HUES6 (cell line): ENCODE measurements at regions not wholly inside any gene's neighbourhood (a gene's known extent, or its start where the extent isn't known, plus 50 kb on each side); places are given as distances from the start of the nearest gene placed in this dataset.

Experiments used
- H3K27ac ChIP-seq: 2 replicates; pipeline ENCODE4 v1.7.0; 2013; ENCODE audit warnings: low read depth, mild to moderate bottlenecking, low read length, inconsistent platforms
- H3K27me3 ChIP-seq: 2 replicates; pipeline ENCODE4 v1.6.1; 2013; ENCODE audit warnings: low read length; ENCODE audit not compliant: control insufficient read depth, insufficient read depth
- H3K36me3 ChIP-seq: 2 replicates; pipeline ENCODE4 v1.6.1; 2013; ENCODE audit warnings: low read length; ENCODE audit not compliant: control insufficient read depth, insufficient read depth
- H3K4me1 ChIP-seq: 2 replicates; pipeline ENCODE4 v1.6.1; 2013; ENCODE audit warnings: low read length; ENCODE audit not compliant: control insufficient read depth, insufficient read depth
- H3K4me3 ChIP-seq: 2 replicates; pipeline ENCODE4 v1.5.1; 2013; ENCODE audit warnings: low read depth, low read length
- H3K9ac ChIP-seq: one replicate; pipeline ENCODE4 v1.6.1; 2013; ENCODE audit warnings: mild to moderate bottlenecking, low read length
- H3K9me3 ChIP-seq: 2 replicates; pipeline ENCODE4 v1.6.1; 2013; ENCODE audit warnings: low read depth, low read length; ENCODE audit not compliant: control insufficient read depth, insufficient read depth

DNA sequence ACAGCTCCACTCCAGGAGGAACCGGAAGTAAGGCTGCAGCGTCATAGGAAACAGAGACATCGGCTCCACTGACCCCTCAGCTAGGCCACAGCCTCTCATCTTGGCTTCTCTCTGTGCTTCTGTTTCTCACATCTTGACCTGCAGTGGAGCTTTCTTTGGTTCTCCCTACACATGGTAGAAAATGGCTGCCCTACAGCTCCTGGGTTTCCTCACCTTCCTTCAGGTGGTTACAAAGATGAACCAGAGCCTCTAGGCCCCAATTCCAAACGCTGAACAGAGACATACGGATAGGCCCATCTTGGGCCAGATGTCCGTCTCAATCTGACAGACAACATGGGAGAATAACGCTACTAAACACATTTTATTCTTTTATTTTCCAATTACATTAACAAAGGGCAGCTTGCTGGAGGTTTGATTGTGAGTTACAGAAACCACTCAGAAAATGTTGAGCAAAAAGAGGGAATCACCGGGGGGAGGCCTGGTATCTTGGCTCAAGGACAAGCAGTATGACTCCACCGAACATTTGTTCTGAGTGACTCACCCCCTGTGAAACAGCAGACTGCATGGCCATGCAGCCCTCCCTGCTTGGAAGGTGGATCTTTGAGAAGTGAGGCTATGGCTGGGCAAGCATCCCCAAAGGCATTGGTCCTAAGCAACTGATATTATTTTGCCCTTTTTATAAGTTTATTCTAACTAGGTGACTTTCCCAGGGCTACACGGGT is 303.5 kb downstream of the CDCA7 start:
- Histone ChIP-seq H3K36me3 (no peaks in the 10 kb centered on the region), H3K9me3 (no peaks in the 10 kb centered on the region), H3K4me1 (peaks cover 9% of the 10 kb centered on the region), H3K4me3 (no peak overlapping the region), H3K9ac (no peak overlapping the region), H3K27ac (no peak overlapping the region), H3K27me3 (no peaks in the 10 kb centered on the region)

DNA sequence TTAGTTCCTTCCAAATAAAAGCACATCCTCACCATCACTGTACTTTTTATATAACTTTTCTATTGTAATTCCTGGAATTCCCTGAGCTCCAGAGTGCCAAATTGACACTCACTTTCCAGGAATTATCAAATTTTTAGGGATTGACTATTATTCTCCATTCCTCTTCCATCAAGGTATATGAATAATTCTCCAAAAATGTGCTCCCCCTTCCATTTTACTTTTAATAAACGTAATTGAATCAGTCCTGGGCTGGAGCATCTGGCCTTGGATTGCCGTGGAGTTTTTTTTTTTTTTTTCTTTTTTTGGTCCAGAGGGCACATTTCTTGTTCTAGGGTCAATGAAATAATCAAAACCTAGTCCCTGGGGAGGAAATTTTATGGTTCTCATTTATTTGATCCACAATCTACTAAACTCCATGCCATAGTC is 304.3 kb downstream of the CDCA7 start:
- Histone ChIP-seq H3K27ac (no peak overlapping the region), H3K27me3 (no peaks in the 10 kb centered on the region), H3K36me3 (no peaks in the 10 kb centered on the region), H3K4me1 (peaks cover 6% of the 10 kb centered on the region), H3K4me3 (no peak overlapping the region), H3K9ac (no peak overlapping the region), H3K9me3 (no peaks in the 10 kb centered on the region)

DNA sequence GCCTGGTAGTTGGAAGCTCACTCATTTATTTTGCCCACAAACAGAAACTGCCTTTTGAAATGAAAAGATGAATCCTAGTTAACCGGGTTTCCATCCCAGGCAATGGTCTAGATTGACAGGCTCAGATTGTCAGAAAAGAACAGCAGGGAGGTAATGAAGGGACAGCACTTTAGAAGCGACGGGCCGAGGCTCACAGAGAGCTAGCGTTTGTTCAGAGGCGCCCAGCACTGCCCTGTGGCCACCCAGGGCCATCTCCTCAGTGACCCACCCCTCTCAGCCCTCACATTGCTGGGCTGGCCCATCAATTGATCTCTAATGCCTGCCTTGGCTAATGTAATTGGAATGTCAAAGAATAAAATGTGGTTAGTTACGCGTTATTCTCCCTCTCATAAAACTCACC is 304.8 kb downstream of the CDCA7 start:
- peaks cover under 1% of the 10 kb centered on the region; the same call in 1 of the 2 replicates for H3K4me1 ChIP-seq
- no peaks in the 10 kb centered on the region for H3K27me3 ChIP-seq
- H3K27ac ChIP-seq = no peak overlapping the region
- no peaks in the 10 kb centered on the region for H3K9me3 ChIP-seq
- no peak overlapping the region for H3K4me3 ChIP-seq
- no peaks in the 10 kb centered on the region for H3K36me3 ChIP-seq
- no peak overlapping the region for H3K9ac ChIP-seq

DNA sequence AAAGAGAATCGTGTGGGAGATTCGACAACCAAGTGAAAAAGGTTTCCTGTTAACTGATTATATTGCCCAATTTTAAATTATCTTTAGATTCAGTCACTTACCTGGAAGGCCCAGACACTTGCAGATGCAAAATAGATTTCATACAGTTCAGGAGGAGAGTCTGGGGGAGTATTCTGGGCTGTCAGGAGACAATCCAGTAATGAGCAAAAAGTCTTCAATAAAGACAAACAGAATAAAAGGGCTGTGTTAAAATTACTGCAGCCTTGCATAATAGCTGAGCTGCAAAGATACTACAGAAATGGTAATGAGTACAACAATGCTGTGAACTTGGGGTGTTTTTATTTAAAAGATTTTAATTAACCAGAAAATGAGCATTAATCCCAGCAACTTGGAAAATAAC is 303.6 kb downstream of the SP3 start:
- Histone ChIP-seq H3K4me3 (no peak overlapping the region), H3K27ac (no peak overlapping the region), H3K9ac (no peak overlapping the region), H3K27me3 (no peaks in the 10 kb centered on the region), H3K9me3 (no peaks in the 10 kb centered on the region), H3K36me3 (no peaks in the 10 kb centered on the region), H3K4me1 (no peaks in the 10 kb centered on the region; the same call in none of the 2 replicates)

DNA sequence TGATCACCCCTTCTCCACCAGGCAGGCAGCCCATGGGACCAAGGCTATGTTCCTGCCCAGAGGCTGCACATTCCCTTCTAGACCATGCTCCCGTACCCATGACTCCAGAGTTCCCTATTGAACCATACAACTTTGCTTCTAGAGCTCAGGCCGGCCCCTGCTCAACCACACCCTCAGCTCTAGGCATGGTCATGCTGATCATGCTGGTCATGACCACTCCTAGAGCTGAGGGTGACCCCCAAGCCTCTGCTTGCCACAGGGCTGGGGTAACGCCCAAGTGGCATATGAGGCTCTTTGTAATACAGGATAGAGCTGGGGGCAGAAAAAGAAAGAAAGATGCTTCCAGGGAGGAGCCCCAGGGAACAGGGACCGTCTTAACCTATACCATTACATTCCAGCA is 301.8 kb downstream of the SP3 start:
- H3K9ac ChIP-seq = no peak overlapping the region
- no peaks in the 10 kb centered on the region; the same call in none of the 2 replicates for H3K4me1 ChIP-seq

DNA sequence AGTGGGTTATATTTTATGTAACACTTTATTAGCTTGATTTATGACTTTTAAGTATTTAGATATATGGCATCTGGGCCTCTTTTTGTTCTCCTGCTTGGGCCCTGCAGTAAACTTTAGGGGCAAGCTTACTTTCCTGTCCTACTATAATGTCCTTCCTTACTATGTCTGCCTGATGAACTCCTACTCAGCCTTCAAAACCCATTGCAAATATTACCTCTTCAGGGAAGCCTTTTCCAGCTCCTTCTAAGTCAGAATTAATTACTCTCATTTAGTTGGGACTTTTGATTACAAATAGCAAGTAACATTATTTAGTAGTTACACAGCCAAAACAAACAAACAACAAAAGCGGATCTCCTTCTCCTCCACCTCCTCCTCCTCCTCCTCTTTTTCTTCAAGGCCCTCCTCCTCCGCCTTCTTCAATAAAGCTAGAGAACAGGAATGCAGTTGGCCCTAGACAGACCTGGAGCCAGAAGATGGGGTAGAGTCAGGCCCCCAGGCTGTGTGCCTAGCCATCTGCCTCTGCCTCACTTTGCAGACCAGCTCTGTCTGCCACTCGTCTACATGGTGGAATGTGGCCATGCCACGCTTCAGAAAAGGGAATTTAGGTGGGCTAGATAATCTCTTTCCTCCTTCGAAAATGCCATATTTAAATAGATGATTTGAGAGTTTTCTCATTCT is 301.2 kb downstream of the SP3 start:
- H3K27me3 ChIP-seq = no peaks in the 10 kb centered on the region
- no peaks in the 10 kb centered on the region for H3K36me3 ChIP-seq
- H3K27ac ChIP-seq = no peak overlapping the region
- no peaks in the 10 kb centered on the region for H3K9me3 ChIP-seq
- no peak overlapping the region for H3K9ac ChIP-seq
- no peaks in the 10 kb centered on the region; the same call in none of the 2 replicates for H3K4me1 ChIP-seq
- no peak overlapping the region for H3K4me3 ChIP-seq

More for the DNA sequence above, 301.8 kb downstream of the SP3 start:
- no peak overlapping the region for H3K27ac ChIP-seq
- no peak overlapping the region for H3K4me3 ChIP-seq
- no peaks in the 10 kb centered on the region for H3K36me3 ChIP-seq
- no peaks in the 10 kb centered on the region for H3K27me3 ChIP-seq
- H3K9me3 ChIP-seq = no peaks in the 10 kb centered on the region

DNA sequence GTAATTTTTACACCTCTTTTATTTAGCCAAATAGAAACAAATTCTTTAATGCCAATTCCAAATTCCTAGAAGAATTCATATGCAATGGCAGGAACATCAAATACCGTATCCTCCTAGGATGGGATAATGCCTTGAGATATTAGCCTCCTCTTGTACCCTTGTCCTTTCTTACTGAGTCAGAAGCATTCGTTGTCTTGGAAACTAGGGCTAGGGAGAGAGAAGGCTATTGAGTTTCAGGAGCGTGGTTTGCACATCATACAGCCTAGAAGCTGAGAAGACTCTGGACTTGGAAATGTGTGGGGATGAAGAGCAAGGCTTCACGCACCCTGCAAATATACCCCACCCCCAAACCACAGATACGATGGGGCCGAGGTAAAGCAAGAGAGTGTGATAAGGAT is 300.7 kb downstream of the SP3 start:
- Histone ChIP-seq H3K4me3 (no peak overlapping the region), H3K36me3 (no peaks in the 10 kb centered on the region), H3K9me3 (no peaks in the 10 kb centered on the region), H3K27me3 (no peaks in the 10 kb centered on the region), H3K4me1 (no peaks in the 10 kb centered on the region; the same call in none of the 2 replicates), H3K27ac (no peak overlapping the region), H3K9ac (no peak overlapping the region)

DNA sequence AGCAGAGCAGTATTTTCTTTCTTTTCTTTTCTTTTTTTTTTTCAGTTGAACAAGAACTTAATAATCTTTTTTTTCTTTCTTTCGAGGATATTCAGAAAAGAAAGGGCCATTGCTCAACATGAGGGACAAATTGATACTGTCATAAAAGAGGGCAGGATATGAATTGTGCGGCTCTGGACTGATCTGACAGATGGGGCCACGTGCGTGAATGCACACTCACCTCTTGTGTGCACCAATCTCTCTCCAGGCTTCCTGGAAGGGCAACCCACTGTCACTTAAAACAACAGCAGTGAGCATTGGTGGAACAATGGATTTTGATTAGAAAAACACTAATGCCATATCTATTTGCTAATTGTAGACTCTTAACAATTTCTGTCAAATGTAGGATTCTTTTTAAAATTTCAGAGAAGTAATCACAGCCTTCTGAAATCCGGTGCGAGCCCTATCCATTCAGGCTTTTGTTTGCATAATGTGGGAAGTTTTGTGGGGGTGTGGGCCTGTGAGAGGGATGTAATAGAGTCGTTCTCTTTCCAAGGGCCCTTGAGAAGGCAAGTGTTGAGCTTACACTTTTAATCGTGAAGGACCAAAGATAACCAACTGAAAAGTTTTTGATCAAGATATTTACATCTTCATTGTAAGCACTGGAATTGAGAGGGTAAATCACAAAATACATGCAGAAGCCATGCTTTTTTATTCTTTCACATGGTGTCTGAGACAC is 298.8 kb downstream of the SP3 start:
- Histone ChIP-seq H3K4me1 (no peaks in the 10 kb centered on the region; the same call in none of the 2 replicates), H3K9me3 (no peaks in the 10 kb centered on the region), H3K27me3 (no peaks in the 10 kb centered on the region), H3K27ac (no peak overlapping the region), H3K36me3 (no peaks in the 10 kb centered on the region), H3K9ac (no peak overlapping the region), H3K4me3 (no peak overlapping the region)

DNA sequence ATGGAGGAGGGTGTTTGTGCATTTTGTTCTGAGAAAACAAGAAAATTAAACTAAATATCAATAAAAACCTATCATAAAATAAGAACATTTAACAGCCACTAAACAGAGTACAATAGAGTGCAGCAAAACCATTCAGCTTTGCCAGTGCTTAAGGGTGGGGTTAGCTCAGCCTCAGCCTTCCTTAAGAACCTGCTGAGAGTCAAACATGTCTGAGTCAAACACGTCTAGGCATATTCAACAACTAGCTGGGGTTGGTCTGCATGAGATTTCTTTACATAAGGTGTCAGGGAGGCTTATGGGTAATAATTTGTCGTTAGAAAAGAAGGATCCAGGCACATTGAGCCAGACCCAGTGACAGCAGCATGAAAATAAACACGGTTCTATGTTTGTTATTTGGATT is 298.2 kb downstream of the SP3 start:
- H3K4me1 ChIP-seq = no peaks in the 10 kb centered on the region; the same call in none of the 2 replicates
- no peak overlapping the region for H3K4me3 ChIP-seq
- H3K27me3 ChIP-seq = no peaks in the 10 kb centered on the region
- no peak overlapping the region for H3K9ac ChIP-seq
- H3K9me3 ChIP-seq = no peaks in the 10 kb centered on the region
- no peaks in the 10 kb centered on the region for H3K36me3 ChIP-seq
- no peak overlapping the region for H3K27ac ChIP-seq

DNA sequence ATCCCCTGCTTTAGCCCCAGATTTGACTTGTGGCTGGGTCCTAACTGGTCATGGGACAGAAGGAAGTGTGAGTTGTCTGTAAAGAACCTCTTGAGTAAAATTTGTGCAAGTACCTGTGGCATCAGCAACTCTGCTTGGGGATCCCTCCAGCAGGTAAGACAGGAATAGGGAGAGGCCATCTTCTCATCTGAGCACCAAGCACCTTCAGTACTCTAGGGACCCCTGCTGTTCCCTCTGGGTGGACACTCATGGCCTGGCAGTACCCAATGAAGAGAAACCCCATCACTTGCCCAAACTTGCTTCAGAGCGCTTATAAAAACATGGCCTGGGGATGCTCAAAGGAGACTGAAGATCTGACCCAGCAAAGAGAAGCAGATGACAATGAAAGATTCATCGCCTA is 297.8 kb downstream of the SP3 start:
- no peaks in the 10 kb centered on the region for H3K27me3 ChIP-seq
- H3K36me3 ChIP-seq = no peaks in the 10 kb centered on the region
- no peak overlapping the region for H3K9ac ChIP-seq
- H3K4me3 ChIP-seq = no peak overlapping the region
- H3K9me3 ChIP-seq = no peaks in the 10 kb centered on the region
- no peak overlapping the region for H3K27ac ChIP-seq
- no peaks in the 10 kb centered on the region; the same call in none of the 2 replicates for H3K4me1 ChIP-seq
